ENCODE measurements at regions not wholly inside any gene's neighbourhood (a gene's known extent, or its start where the extent isn't known, plus 50 kb on each side); places are given as distances from the start of the nearest gene placed in this dataset.
"Not testable (repeated sequence)": the region's sequence is repeated elsewhere in the genome, so short reads cannot be mapped to it uniquely, and the experiment has no call there.

GRCh38 chr1:168826269-168826668, 97.3 kb upstream of the DPT start:
- no peak for DNase-seq

DNA sequence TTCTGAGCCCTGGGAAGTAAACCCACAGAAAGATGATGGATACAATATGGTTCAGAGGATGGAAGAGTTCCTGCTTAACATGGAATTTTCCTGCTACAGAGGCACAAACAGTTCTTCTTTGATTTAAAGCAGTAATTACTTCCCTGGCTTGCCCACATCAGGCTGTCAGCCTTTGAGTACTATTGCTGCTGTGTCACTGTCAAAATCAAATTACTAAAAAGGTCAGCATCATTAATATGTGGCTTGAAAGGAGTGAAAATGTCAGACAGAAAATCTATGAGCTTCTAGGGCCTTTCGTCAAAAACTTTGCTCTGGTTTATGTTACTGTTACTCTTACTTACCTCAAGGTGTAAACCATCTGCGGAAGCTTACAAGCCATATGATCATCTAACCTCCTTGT, 98.6 kb upstream of the DPT start:
- no peak for DNase-seq

- no peak for DNase-seq
These were observed 100.9 kb upstream of the DPT start for GRCh38 chr1:168829876-168830275.

- no peak for DNase-seq
These were observed 101.6 kb upstream of the DPT start for GRCh38 chr1:168830562-168830961.

DNA sequence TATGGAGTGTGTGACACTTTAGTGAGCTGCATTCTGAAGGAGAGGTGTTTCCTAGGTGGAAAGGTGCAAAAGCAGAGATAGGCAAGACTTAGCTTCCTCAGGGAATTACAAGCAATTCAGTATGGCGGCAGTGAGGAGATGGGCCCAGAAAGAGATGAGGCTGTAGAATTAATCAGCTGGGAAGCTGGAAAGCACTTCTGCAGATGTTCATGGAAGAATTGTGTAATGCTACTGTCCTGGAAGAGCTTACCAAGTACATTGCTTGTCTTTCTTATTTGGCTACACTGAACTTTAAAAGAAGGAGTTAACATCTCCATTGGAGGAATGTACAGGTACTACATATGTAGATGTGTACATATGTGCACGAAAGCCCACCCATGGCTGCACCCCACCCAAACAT, 103.7 kb upstream of the DPT start:
- DNase-seq, result no peak

GRCh38 chr1:168833362-168833761, 104.4 kb upstream of the DPT start:
- DNase-seq, result no peak

DNA sequence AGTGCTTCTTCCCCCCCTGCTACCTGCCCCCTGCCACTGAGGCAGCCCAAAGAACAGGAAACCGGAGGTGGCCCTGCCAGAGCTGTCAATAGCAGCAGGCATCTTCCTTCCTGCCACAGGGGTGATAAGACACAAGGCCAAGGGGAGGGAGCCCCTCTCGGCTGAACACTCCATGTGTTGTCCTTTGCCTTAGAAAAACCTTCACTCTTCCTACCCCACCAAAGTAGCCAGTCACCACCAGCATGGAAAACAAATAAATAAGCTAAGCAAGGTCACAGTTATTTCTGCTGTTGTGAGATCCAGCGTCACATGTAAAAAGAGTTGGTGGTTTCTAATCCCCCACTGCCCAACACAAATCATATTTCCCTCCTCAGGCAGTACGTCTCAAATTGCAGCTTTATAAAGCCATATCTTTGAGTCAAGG, 104.8 kb upstream of the DPT start:
- peak; percentile 20 for DNase-seq

DNA sequence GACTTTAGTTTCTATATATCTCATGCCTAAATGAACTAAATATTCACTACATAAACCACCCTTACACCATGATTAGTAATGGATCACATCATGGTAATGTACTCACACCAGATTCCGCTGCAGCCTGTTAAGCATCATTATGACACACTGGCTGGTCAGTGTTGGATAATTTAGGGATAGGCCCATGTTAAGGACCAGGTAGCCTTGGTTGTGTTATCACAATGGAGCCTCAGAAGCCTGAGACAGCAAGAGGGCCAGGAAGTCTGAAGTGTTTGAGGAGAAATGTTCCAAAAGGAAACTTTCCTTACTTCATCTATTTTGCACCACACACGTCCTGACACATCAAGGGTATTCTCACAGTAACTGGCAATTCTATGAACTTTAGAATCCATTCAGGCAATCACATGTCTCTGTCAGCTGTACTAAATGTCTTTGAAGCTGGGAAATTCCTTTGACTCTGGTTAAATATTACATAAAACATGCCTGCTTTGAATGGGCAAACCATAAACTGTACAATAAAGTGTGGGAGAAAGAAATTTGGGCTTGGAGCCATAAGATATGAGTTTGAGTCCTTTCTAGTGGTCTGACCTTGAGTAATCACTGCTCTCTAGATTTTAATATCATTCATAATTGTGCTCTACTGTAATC, 105.3 kb upstream of the DPT start:
- DNase-seq, result no peak

GRCh38 chr1:168835176-168835575, 106.2 kb upstream of the DPT start:
- no peak for DNase-seq

DNA sequence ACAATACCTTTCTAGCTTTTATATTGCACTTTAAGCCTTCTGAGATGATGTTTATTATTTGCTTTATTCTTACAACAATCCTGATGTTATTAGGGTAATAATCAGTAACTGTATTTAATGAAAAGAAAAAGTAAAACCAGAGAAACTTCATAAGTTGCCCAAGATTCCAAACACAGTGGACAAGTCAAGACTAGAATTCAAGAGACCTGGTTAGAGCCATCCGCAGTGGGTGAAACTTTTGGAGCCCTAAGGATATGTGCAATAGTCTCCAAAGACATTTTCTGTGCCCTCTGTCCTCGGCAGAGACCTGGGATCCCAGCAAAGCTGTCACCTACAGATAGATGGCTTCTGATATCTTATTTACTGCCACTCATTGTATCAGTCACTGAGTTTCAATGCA, 106.8 kb upstream of the DPT start:
- DNase-seq, result no peak

DNA sequence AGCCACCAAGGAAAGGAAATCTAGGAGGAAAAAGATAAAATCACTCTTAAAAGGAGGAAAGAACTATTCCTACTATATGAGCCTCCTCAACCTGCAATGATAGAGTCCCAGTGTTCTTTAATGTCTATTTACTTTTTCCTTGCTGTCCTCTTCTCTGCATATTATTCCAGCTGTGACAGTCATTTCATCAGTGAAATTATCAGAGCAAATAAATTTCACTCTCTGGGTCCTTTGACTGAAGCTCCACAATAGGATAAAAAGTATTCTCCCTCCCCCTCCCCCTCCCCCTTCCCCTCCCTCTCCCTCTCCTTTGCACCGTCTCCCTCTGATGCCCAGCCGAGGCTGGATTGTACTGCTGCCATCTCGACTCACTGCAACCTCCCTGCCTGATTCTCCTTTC, 107.5 kb upstream of the DPT start:
- no peak for DNase-seq

DNA sequence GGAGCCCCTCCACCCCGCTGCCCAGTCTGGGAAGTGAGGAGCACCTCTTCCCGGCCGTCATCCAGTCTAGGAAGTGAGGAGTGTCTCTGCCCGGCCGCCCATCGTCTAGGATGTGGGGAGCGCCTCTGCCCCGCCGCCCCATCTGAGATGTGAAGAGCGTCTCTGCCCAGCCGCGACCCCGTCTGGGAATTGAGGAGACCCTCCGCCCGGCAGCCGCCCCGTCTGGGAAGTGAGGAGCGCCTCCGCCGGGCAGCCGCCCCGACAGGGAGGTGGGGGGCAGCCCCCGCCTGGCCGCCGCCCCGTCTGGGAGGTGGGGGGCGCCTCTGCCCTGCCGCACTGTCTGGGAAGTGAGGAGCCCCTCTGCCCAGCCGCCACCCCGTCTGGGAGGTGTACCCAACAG, 108.2 kb upstream of the DPT start:
- not testable (repeated sequence) for DNase-seq

- DNase-seq, result no peak
These were observed 113.3 kb upstream of the DPT start for GRCh38 chr1:168842306-168842705.

DNA sequence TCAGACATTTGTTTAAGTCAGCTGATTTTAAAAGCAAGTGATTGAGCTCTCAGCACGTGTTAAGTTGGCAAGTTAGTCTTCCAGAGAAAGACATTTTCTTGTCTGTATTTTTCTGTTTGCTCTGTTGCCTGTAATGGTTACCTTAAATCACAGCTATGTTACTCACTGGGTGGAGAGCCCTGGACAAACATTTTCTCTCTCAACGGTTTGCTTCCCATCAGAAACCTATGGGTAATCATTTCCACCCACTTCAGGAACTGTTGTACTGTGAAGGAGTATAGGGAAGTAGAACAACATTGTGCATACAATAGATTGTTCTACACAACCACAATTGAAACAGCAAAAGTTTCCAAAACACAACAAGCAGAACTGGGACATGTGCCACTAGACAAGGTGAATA, 113.9 kb upstream of the DPT start:
- DNase-seq, result no peak

DNA sequence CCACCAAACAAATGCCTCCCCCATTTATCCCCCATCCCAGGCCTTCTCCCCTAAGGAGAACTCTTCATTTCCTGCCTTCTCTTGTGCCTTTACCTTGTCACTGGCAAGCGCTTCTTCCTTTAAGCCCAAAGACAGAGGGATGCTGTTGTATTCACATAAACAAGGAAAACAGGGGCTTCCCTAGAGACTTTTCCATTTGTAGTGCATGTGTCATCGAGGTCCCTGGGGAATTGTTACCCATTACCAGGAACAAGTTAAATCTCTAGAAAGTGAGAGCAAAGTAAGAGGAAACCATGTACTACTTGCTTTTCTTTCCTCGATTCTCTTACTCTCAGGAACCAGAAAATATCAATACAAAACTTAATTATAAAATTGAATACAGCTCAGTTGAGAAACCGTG, 114.4 kb upstream of the DPT start:
- no peak for DNase-seq

DNA sequence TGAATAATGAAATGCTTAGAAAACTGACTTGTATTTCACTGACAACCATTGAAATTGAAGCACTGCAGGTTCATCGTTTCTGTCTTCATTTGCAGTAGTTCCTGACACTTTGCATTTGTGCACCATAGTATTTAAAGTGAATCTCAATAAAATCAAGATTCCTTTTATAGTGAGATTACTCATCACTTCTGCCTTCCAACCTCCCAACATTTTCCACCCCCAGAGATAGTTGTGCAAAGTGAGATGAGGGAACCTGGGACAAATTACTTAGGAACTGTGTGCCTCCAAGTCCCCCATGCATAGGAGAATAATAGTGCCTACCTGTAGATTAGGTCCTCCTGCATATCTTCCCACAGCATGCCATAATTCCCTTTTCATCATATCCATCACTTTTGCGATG, 114.9 kb upstream of the DPT start:
- DNase-seq, result no peak

DNA sequence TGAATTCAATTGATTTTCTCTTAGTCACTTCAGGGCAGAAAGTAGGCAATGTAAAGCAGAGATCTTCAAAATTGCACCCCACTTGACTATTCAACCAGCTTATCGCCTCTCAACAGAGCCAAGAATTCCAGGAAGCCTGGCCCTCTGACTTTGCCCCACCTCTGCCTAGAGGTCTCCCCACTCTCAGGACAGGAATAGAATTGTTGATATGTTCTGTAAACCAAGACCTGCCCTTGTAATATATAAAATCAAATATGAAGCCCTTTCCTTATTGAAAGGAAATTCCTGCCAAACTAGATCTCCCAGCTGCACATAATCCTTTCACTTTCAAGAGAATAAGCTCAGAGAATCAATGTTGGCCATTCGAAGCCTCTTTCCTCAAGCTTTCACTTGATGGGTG, 116.1 kb upstream of the DPT start:
- no peak for DNase-seq

DNA sequence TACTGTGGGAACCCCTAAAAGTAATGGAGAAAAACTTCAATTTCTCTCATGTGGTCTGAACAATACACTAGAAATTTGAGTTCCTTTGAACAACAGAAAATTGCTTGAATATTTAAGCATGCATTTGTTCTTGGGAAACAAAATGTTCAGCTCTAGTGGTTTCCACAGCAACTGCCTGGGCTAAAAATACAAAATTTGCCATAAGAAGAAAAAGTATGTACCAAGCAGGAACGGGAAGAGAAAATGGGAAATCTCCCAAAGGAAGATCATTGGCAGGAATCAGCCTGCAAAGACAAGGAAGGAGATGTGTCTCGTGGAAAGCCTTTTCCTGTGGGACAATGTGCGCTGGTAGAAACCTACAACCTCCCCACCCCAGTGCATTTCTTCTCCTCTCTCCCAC, 119.0 kb upstream of the DPT start:
- no peak for DNase-seq

DNA sequence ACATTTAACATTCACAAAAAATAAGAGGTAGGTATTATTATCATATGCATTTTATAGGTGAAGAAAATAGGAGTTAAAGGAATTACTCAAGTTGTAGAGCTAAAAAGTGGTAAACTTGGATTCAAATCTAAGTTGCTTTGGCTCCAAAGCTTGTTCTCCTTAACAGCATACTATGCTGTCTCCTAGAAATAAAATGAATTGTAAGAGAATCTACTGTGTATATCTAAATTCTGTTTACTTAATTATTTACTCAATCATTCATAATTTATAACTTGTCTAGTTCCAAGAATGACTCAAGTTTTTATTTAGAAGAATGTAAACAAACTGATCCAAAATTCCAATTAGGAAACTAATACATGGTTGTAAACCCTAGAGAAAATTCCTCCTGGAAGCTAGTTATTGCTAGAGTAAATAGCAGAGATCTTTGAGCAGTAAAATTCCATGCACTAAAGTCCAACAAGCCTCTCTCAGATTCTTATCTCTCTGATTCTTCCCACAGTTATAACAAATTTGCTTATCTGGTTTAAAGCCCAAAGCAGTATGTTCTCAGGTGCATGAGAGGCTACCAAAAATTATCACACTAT, 132.5 kb upstream of the DPT start:
- DNase-seq, result no peak

DNA sequence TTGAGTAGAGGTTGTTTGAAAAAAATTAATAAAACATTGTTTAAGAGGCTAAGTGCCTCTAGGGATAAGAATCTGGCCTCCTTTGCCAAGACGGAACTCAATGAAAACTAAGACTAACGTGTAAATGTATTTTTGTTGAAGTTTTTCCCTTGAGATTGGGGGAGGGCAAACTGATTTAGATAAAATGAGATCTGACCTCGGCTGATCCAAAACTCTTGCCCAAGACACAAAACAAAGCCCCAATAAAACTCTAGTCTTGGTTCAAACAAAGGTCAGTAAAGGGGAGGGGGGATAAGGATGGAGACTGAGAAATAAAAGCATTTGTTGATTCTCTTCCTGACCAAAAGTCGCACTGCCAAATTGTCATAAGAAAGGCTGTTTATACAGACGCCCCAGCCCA, 134.8 kb upstream of the DPT start:
- DNase-seq, result no peak

- no peak for DNase-seq
These were observed 135.3 kb upstream of the DPT start for GRCh38 chr1:168864266-168864665.

DNA sequence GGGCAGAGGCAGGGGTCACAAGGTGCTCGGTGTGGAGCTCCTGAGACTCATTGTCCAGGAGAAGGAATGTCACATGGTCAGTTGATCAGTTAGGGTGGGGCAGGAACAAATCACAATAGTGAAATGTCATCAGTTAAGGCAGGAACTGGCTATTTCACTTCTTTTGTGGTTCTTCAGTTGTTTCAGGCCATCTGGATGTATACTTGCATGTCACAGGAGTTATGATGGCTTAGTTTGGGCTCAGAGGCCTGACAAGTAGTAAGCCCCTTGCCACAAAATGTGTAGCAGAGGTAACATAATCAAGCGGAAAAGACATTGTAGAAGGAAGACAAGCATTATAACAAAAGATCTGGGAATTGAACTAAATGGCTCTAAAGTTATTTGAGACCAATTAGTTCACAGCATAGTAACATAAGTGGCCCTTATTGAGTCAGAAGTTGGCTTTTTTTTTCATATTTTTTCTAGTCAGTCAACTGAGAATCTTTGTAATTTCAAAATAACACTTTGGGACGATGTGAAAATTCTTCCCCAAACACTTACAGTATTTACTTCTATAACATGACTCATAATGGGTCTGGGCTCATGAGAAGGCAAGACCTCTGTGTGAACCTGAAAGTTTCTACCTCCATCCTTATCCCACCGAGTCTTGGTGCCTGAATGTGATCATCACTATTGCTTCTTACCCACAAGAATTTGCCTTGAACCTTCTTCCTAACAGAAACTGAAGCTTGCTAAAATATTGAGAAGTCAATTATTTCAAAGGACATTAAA, 137.0 kb upstream of the DPT start:
- no peak for DNase-seq

DNA sequence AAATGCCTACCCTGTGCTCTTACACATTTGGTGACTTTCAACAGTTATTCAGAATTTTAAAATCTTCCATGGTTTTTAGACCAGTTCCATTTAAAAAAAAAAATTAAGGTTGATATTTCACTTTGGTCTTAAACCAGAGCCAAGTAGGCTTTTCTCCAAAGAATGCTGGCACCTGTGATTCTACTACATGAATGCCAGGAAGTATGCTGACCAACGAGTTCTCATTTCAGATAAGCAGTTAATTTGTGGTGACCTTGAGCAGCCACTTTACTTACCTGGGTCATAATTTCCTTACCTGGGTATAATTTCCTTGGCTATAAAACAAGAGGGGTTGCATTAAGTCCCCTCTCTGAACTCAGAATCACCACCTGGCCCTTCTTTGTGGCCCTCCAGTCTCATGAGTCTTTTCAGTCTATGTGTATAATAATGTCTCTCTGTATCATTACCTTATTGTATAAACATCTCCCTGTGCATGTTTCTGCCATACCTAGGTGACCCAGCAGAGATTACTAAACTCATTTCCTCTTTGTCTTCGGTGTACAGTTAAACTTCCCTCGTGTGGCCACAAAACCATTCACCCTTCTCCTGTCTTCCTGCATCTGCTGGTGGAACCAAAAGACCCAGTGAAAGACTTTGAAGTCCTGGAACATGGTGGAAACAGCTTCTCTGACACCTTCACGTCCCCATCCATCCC, 139.1 kb upstream of the DPT start:
- no peak for DNase-seq

GRCh38 chr1:168871531-168871930, 142.5 kb upstream of the DPT start:
- no peak for DNase-seq
